Nephron progenitor cell (in vitro differentiated cells): ENCODE measurements at regions not wholly inside any gene's neighbourhood (a gene's known extent, or its start where the extent isn't known, plus 50 kb on each side); places are given as distances from the start of the nearest gene placed in this dataset.
A peak's percentile ranks its signal among the peaks of the same experiment; 100 is the strongest.
"Not testable (repeated sequence)": the region's sequence is repeated elsewhere in the genome, so short reads cannot be mapped to it uniquely, and the experiment has no call there.

Source experiments
- DNase-seq: peaks from one replicate; pipeline ENCODE4 v3.0.0; 2021
- H3K27ac Mint-ChIP-seq: 2 replicates; pipeline ENCODE4 v1.8.0; 2021; ENCODE audit warnings: mild to moderate bottlenecking, moderate library complexity, mixed read lengths
- H3K27me3 Mint-ChIP-seq: 2 replicates; pipeline ENCODE4 v1.8.0; 2021; ENCODE audit warnings: mild to moderate bottlenecking, low read depth, mixed read lengths; ENCODE audit not compliant: poor library complexity
- H3K36me3 Mint-ChIP-seq: 2 replicates; pipeline ENCODE4 v1.8.0; 2021; ENCODE audit warnings: low read depth, mixed read lengths
- H3K4me1 Mint-ChIP-seq: 2 replicates; pipeline ENCODE4 v1.8.0; 2021; ENCODE audit warnings: mixed read lengths
- H3K4me3 Mint-ChIP-seq: 2 replicates; pipeline ENCODE4 v1.8.0; 2021; ENCODE audit warnings: mild to moderate bottlenecking, moderate library complexity, mixed read lengths
- H3K9me3 Mint-ChIP-seq: 2 replicates; pipeline ENCODE4 v1.8.0; 2021; ENCODE audit warnings: mild to moderate bottlenecking, moderate library complexity, mixed read lengths
- TF ChIP-seq, protein P1 (sequence below): fragments of 200-600 bp; sonication (generic); IDR thresholded peaks from 2 replicates; pipeline ENCODE4 v1.5.0; 2021; ENCODE audit warnings: antibody characterized with exemption

DNA sequence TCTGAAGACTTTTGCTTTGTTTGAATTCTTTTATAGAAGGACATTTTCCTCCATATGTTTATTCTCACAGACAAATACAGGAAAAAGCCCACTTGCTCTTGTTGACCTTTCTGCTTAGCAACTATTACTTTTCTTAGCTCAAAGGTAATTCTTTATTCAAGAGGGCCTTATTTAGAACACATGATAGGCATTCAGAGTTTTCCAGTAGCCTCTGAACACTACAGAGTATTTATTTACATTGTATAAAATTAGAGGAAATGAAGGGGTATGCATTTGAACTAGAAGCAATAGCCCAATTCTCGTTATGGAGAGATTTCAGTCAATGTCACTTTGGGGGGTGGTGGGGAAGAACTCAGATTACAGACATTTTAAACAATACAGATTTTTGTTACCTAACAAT is 581.7 kb downstream of the KCNJ2 start:
- Mint-ChIP-seq H3K27ac (no peak overlapping the region), H3K4me1 (no peaks in the 10 kb centered on the region), H3K36me3 (no peaks in the 10 kb centered on the region), H3K27me3 (no peaks in the 10 kb centered on the region), H3K9me3 (peaks cover 4% of the 10 kb centered on the region), H3K4me3 (no peak overlapping the region)
- TF ChIP-seq, protein P1, sequence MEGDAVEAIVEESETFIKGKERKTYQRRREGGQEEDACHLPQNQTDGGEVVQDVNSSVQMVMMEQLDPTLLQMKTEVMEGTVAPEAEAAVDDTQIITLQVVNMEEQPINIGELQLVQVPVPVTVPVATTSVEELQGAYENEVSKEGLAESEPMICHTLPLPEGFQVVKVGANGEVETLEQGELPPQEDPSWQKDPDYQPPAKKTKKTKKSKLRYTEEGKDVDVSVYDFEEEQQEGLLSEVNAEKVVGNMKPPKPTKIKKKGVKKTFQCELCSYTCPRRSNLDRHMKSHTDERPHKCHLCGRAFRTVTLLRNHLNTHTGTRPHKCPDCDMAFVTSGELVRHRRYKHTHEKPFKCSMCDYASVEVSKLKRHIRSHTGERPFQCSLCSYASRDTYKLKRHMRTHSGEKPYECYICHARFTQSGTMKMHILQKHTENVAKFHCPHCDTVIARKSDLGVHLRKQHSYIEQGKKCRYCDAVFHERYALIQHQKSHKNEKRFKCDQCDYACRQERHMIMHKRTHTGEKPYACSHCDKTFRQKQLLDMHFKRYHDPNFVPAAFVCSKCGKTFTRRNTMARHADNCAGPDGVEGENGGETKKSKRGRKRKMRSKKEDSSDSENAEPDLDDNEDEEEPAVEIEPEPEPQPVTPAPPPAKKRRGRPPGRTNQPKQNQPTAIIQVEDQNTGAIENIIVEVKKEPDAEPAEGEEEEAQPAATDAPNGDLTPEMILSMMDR: no peak
- no peak for DNase-seq

DNA sequence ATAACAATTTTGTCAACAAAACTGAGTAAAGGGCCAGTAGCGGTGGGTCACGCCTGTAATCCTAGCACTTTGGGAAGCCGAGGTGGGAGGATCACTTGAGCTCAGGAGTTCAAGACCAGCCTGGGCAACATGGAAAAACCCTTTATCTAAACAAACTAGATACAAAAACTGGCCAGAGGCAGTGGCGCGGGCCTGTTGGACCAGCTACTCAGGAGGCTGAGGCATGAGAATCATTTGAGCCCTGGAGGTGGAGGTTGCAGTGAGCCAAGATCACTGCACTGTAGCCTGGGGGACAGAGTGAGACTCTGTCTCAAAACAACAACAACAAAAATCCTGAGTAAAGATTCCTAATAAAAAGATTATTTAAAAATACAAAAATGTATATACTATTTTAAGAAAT is 583.1 kb downstream of the KCNJ2 start:
- not testable (repeated sequence) for DNase-seq, H3K27ac Mint-ChIP-seq, H3K4me3 Mint-ChIP-seq, H3K27me3 Mint-ChIP-seq, H3K36me3 Mint-ChIP-seq, H3K4me1 Mint-ChIP-seq
- peaks cover 10% of the 10 kb centered on the region for H3K9me3 Mint-ChIP-seq

DNA sequence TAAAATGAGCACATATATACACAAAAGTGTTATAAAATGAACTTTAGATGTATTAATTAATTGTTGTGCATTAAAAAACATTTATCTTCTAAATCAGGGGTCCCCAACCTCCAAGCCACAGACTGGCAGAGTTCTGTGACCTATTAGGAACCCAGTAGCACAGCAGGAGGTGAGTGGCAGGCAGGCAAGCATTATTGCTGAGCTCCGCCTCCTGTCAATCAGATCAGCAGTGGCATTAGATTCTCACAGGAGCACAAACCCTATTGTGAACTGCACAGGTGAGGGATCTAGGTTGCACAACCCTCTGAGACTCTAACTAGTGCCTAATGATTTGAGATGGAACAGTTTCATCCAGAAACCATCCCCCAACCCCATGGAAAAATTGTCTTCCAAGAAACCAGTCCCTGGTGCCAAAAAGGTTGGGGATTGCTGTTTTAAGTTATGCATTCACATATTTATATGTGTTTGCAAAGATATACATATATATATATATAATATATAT is 583.7 kb downstream of the KCNJ2 start:
- TF ChIP-seq, protein P1: no peak
- Mint-ChIP-seq H3K27ac (no peak overlapping the region), H3K9me3 (peaks cover 12% of the 10 kb centered on the region), H3K27me3 (no peaks in the 10 kb centered on the region), H3K36me3 (no peaks in the 10 kb centered on the region), H3K4me3 (no peak overlapping the region), H3K4me1 (no peaks in the 10 kb centered on the region)
- no peak for DNase-seq

DNA sequence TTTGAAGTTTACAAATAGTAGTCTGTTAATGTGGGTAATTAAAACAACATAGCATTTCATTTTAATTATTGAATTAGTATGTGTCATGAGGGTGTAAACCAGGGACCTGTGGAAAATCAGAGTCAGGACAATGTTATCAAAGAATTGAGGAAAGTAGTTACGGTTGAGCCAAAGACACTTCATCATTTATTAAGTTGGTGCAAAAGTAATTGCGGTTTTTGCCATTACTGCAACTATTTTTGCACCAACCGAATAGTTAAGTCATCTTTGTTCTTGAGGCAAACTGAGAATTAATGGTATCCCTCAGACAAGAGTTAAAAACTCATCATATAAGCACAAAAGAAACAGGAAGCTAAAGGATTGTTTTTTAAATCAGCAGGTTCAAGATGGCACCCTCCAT is 593.7 kb downstream of the KCNJ2 start:
- H3K4me3 Mint-ChIP-seq: no peak overlapping the region

DNA sequence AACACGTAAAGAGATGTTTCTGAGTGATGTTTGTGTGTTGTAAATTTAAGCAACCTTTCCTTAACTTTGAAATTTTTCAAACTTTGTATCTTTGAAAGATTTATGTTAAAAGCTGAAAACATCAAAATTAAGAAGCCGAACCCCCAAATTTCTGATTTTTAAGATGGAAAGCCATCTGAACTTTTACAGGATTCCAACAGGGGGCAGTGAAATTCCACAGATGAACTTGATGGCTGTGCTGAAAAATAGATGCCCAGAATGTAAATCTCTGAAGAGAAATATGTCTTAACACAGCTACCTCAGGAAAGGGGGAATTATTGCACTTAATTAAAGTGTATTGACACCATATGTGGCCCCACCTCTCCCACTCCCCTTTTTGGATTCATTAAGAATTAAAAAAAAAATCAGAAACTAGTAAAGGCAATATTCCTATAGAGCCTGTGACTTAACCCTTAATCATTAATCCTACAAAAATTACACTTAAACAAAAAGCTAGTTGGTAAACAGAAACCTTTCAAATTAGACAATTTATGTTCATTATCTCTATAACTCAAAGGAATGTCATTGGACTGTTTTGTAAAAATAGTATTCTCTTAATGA is 597.9 kb downstream of the KCNJ2 start:
- peak; percentile 30 for DNase-seq
- Mint-ChIP-seq H3K27me3 (no peaks in the 10 kb centered on the region), H3K27ac (no peak overlapping the region), H3K9me3 (no peaks in the 10 kb centered on the region), H3K4me1 (peaks cover 31% of the 10 kb centered on the region), H3K4me3 (no peak overlapping the region), H3K36me3 (no peaks in the 10 kb centered on the region)
- TF ChIP-seq, protein P1: peak; percentile 82

More for the DNA sequence above, 593.7 kb downstream of the KCNJ2 start:
- H3K36me3 Mint-ChIP-seq: no peaks in the 10 kb centered on the region
- DNase-seq: no peak
- peaks cover 3% of the 10 kb centered on the region for H3K27me3 Mint-ChIP-seq
- TF ChIP-seq, protein P1: no peak
- H3K9me3 Mint-ChIP-seq: peaks cover 4% of the 10 kb centered on the region
- peaks cover 14% of the 10 kb centered on the region for H3K4me1 Mint-ChIP-seq
- H3K27ac Mint-ChIP-seq: no peak overlapping the region

DNA sequence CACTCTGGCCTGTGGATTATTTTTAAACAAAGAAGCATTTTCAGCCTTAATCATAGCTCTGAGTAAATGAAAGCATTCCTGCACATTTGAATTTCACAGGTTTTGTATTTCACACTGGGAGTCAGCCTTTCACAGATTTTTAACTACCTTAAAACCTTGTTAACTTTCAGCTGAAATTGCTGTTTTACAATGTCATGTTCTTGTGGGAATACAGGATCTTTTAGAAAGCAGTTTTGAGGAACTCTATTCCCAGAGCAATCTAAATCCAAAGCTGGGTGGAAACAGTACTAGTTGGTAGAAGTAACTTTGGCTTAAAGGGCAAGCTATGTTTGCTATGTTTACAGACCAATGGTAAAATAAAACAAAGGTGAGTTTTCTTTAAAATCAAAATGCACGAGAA is 600.6 kb downstream of the KCNJ2 start:
- Mint-ChIP-seq H3K4me3 (no peak overlapping the region), H3K27me3 (no peaks in the 10 kb centered on the region), H3K27ac (no peak overlapping the region), H3K36me3 (no peaks in the 10 kb centered on the region), H3K9me3 (no peaks in the 10 kb centered on the region), H3K4me1 (peaks cover 51% of the 10 kb centered on the region)
- DNase-seq: no peak
- TF ChIP-seq, protein P1: no peak
